Myocyte (in vitro differentiated cells): ENCODE measurements at regions not wholly inside any gene's neighbourhood (a gene's known extent, or its start where the extent isn't known, plus 50 kb on each side); places are given as distances from the start of the nearest gene placed in this dataset.
"Not testable (repeated sequence)": the region's sequence is repeated elsewhere in the genome, so short reads cannot be mapped to it uniquely, and the experiment has no call there.

Experiments used
- DNase-seq: peaks from one replicate; pipeline ENCODE4 v3.0.0-alpha.2; 2012; ENCODE audit warnings: low read depth

DNA sequence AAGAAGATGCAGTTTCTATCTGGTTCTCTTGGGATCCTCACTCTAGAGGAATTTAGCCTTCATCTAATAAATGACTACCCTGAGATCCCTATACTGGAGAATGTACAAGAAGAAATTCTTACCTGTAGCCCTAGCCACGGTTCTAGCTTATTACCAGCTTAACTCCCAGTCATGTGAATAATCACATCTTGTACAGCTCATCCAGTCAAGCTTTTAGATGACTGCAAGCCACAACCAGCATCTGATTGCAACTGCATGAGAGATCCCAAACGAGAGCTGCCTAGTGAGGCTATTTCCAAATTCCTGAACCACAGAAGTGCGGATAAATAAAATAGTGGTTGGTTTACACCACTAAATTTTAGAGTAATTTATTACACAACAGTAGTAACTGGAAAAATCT, 196.0 kb upstream of the CPHXL start:
- DNase-seq: no peak

DNA sequence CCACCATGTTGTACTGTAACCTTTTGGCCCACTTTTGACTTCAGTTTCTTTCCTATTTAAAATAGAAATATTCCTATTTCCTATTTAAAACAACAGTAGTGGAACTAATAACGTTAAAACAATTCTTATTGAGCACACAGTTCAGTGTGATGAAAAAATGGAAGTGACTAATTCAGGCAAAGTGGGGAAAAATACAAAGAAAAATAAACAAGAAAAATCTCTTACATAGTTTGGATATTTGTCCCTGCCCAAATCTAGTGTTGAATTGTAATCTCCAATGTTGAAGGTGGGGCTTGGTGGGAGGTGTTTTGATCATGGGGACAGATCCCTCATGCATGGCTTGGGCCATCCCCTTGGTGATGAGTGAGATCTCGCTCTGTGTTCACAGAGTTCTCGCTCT, 198.1 kb upstream of the CPHXL start:
- DNase-seq: no peak

DNA sequence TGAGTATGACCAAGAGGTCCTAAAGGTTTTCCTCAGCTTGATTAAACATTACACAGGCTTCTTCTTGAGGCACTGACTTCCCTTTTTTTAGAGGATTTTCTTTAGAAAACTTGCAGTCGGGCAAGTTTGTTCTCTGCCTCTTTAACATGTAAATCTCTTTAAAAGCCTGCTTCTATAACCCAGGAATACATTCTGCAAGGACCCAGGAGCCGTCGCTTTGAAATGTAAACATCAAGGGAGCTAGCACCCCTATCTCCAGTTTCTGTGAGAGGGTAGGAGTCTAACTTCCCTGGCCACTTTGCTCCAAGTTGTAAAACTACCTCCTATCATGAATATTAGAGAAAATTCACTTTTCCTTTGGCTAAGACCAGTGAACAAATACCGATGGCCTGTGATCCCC, 201.5 kb upstream of the CPHXL start:
- DNase-seq: no peak

DNA sequence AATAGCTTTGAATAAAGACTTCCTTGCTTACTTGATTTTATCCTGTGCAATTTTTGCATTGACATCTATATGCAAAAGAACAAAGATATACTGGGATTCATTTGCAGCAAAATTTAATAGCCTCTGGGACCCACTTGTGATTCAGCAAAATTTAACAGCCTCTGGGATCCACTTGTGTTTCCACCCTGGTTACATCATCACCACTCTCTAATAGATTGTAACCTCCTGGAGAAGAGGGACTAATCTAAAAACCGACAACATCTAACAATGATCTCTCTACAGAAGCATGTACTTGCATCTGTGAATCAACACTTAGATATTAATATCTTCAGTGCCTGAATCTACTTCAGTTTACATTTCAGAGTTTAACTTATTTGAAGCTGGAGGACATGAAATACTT, 202.0 kb upstream of the CPHXL start:
- DNase-seq: peak; percentile 15

DNA sequence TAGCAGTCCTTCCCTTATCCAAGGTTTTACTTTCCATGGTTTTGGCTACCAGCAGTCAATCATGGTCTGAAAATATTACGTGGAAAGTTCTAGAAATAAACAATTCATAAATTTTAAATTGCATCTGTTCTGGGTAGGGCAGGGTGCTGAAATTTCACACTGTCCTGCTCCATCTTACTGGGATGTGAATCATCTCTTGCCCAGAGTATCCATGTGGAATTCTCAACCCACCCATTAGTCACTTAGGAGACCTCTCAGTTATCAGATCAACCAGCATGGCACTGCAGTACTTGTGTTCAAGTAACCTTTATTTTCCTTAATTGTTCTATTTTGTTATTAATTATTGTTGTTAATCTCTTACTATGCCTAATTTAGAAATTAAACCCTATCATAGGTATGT, 202.8 kb upstream of the CPHXL start:
- peak; percentile 36 for DNase-seq

DNA sequence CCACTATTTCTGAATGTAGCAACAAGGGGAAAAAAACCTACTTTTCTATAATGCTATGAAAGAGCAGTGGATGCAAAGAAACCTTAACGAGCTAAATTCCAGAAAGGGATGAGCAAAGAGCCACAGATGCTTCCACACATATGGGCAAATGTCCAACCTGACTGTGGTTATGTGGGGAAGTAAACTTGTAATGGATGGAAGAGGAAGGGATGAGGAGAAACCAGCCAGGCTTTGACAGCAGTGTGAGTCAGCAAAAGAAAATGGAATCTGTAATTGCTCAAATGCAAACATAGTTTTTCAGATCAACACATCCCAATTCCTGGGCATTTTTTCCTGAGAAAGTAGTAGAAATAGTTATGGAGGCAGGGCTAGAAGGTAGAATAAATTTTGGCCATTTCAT, 204.8 kb upstream of the CPHXL start:
- DNase-seq: peak; percentile 79

DNA sequence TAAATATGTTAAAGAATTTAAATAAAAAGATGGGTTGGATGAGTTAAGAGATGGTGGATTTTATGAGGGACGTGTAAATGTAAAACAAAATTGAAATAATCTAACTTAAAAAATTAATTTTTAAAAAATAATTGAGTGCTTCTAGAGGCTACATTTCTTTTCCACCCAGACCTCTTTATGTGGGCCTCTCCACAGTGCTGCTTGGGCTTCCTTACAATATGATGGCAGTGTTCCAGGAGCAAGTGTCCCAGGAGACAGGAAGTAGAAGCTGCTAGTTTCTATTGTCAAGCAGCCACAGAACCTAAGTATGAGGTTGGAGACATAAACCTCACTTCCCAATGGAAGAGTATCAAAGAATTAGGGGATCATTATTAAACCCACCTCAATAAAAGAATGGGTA, 205.7 kb upstream of the CPHXL start:
- no peak for DNase-seq

DNA sequence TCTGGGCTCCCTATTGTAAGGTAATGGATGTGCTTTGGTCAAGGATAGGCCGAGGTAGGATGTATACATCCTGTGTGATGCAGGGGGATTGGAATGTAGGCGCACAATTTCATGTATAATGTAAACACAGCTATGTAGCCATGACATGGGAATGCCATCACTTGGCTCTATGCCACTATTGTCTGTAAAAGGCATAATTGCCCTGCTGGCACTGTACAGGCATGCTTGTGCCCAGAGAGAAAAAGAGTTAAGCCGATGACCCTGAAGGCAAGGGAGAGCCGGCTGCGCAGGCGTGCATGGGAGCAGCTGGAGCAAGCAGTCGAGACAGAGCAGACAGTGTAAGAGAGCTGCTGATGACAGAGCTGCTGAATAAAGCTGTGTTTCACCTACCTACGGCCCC, 212.5 kb upstream of the CPHXL start:
- DNase-seq: no peak

DNA sequence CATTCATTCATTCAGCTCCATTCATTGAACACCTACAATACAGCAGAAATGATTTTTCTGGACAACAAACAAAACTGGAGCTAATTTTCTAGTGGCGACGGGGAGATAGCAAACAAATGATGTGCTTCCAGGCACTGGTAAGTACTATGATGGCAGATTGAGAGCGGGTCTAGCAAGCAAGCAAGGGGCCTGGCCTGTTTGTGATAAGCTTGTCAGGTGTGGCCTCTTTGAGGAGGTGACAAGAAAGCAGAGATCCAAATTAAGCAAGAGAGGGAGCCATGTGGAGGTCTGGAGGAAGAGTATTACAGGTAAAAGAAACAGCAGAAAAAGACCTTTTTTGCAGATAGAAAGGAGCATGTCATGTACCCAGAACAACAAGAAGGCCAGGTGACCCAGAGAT, 216.1 kb upstream of the CPHXL start:
- DNase-seq: no peak

DNA sequence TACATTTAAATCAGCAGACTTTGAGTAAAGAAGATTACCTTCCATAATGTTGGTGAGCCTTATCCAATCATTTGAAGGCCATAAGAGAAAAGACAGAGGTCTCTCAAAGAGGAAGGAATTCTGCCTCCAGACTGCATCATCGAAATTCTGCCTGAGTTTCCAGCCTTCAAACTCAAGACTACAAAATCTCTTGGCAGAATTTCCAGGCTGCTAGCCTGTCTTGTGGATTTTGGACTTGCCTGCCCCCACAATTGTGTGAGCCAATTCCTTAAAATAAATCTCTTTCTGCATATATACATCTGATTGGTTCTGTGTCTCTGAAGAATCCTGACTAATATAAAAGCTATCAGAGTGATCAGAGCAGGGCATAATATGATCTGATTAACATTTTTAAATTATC, 216.6 kb upstream of the CPHXL start:
- DNase-seq: no peak

DNA sequence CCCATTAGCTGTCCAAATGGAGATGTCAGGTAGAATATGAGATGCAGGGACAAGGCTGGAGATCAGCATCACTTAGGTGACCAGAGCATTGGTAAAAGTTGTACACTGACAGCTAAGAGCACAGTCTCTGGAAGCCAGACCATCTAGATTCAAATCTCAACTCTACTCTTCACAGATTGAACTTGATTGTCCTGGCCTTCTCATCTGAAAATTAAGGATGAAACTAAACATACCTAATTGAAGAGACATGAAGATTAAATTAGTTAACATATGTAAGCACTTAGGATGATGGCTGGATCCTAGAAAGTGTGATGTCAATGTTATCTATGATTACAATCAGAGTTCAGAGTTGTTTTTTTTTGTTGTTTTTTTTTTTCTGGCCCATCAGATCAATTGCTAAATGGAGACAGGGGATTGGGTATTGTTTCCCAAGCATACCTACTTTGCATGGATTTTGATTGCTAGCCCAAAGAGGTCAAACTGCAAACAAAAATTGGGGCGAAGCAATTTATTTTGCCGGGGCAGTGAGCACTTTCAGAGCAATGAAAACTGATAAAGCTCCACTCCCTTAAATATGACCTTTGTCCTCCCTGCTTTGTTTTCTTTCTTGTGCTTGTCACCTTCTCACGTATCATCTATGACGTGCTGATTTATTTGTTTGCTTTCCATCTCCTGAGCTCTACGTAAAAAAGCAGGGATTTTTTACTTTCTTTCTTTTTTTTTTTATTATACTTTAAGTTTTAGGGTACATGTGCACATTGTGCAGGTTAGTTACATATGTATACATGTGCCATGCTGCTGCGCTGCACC, 217.6 kb upstream of the CPHXL start:
- no peak for DNase-seq

DNA sequence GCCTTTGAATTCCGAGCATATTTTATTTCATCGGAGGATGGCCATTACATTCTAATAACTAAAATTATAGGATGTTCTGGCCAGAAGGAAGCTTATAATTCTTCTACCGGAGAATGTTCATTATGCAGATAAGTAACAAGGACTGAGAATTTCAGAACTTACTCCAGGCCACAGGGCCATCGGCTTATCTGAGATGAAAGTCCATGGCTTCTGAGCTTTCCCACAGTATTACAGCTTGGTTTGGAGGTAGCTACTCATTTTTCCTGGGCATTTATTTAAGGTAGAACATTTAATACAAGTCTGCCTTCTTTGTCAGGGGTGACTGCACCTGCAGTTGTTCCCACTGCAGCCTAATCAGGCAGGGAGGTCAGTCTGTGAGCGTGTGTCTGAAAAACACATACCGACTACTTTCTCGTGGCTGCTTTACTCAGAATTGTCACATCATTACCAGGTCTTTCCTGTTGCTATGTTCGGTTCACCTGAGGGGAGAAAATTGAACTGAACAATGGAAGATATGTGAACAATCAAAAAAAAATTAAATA, 219.7 kb upstream of the CPHXL start:
- no peak for DNase-seq

DNA sequence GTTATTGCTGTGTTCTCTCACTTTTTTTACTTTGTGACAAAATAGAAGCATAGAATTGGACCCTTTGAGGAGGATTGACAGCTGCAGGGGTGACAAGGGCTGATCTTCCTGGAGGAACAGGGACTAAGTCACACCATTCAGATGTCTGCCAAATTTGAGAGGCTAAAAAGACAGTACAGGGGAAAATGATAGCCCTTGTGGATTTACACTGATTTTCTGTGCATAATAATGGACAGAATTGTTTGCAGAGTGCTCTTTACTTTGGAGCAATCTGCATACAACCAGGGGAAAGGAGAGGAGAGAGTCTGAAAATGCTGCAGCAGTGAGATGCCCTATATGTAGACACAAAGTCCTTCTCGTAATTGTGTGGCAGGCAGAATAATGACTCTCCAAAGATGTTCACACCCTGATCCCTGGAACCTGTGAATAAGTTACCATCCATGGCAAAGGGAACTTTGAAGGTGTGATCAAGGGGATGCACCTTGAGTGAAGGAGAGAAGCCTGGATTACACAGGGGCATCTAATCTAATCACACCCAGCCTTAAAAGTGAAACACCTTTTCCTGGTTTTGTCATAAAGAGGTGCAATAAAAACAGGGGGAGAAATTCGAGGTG, 221.4 kb upstream of the CPHXL start:
- no peak for DNase-seq

DNA sequence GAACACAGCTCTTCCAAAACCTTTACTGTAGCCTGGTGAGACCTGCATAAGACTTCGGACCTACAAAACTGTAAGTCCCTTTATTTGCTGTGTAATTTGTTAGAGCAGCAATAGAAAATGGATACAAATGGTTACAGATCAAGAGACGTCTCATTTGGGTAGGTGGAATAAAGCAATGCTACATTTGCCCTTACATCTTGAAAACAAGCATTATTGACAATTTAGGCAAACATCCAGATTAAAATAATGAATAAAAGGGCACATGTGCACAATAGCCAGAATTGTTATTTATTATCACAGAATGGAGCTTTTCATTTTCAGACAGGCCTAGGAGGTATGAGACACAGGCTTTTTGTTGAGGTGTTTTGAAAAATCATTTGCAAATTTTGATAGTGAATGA, 222.2 kb upstream of the CPHXL start:
- no peak for DNase-seq

DNA sequence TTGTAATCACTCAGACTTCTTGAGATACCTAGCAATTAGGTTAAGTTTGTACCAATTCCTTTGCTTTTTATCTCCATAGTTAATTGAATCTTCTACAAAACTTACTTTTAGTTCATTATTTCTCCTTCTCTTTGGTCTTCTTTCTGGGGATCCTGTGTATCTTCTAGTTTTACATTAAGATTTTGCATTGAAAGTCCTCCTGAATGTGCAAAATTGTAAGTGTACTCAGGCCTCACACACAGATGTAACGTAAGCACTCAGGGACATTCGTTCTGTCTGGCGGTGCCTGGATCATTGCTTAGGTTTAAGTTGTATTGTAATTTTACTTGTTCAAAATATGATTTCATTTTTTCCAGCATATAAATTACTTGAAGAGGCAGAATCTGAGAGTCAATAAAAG, 222.6 kb upstream of the CPHXL start:
- no peak for DNase-seq

DNA sequence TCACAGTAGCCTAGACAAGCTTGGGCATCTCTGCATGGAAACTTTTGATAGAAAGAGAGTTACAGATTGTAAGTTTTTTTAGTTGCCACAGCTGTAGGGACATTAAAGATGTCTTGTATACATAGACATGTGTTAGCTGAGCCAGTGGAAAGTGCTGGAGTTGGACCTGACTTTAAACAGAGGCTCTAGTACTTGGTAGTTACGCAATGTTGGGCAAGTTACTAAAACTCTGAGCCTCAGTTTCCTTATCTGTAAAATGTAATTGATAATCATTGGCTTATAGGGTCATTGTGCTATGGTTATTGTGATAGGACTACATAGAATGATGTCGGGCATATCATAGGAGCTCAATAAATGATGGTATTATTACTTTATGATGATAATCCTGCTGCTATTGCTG, 225.8 kb upstream of the CPHXL start:
- no peak for DNase-seq

DNA sequence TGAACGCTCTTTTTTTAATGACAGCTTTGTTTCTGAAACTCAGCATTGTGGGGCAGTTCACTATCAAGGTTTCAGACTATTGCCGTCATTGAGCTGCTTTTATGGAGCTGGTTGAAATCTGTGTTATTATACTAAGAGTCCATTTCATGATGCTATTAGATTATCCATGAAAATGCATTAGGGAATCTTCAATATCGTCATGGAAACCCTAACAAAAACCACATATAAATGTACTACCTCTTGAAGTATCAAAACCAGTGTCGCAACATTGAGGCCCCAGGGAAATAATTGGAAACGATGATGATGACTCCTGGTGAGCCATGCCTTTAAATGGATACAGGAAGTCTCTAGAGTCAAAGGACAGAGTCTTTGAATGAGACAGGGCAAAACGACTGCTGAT, 231.6 kb upstream of the CPHXL start:
- DNase-seq: no peak

DNA sequence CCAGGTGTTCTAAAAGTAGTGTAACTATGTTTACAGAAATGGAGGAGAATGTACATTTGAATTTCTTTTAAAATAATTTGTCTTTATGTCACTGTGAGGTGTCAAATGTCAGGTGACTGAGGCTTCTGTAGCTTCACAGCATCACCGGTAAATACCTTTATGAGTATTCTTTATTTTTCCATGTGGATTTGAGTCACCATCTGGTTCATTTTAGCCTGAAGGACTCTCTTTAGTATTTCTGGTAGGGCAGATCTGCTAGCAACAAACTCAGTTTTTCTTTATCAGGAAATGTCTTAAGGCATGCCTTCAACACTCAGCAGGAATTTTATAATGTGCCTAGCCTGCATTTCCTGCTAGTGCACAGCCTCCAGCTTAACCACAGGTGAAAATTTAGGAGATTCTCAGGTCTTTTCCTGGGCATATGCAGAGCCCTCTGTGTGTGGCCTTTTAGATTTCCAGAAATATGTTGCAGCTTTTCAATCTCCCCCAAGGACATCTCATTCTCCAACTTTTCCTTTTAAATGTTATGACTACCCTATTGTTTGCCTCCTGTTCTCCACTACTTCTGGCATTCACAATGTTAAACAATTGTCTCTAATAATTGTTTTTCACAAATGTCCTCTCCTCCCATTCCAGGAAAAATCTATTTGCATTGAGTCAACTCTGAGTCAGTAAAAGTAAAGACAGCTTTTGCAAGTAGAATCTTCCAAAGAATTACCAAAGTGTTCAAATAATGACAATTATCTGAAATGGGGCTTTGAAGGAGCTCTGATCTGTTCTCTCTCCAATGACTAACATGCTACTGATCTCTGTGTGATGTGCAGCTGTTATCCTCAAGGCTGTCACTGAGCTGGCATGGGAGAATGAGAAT, 239.4 kb upstream of the CPHXL start:
- DNase-seq: peak; percentile 35

DNA sequence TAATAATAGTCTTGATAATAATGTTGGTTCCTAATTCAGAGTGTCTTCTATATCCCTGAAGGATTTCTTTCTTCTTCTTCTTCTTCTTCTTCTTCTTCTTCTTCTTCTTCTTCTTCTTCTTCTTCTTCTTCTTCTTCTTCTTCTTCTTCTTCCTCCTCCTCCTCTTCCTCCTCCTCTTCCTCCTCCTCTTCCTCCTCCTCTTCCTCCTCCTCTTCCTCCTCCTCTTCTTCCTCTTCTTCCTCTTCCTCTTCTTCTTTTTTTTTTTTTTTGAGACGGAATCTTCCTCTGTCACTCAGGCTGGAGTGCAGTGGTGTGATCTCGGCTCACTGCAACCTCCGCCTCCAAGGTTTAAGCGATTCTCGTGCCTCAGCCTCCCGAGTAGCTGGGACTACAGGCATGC, 242.8 kb upstream of the CPHXL start:
- DNase-seq: not testable (repeated sequence)

DNA sequence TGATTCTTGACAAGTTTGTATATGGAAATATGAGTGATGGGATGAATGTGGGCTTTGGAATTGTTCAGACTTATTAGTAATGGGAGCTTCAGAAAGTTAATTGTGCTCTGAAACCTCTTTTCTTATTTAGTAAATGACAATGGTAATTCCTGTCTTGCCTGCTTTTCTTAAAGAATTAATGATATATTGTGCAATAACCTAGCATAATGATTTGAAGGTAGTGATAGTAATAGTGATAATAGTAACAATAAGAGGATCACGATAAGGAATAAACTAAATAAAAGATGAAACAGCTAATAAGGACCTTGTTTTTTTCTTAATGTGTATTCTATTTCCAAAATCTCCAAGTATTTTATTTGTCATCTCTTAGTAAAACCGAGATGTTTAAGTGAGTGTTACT, 245.0 kb upstream of the CPHXL start:
- DNase-seq: no peak

DNA sequence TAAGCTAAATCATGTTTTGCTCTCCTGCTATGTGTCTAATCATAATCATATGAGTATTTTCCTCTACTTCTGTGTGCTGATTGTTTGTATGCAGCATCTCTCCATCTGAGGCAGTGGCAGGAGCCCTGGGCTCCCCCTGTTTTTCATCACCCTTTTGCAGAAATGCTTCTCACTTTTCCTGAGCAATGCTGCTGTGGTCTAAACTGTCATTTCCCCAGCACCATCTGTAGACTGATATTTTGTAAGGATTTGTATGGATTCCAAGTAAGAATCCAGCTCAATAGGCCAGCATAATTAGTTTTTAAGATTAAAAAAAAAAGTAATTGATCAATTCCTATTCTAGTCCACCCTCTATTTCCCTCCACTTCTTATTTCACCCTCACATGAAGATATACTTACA, 257.0 kb upstream of the CPHXL start:
- DNase-seq: no peak

DNA sequence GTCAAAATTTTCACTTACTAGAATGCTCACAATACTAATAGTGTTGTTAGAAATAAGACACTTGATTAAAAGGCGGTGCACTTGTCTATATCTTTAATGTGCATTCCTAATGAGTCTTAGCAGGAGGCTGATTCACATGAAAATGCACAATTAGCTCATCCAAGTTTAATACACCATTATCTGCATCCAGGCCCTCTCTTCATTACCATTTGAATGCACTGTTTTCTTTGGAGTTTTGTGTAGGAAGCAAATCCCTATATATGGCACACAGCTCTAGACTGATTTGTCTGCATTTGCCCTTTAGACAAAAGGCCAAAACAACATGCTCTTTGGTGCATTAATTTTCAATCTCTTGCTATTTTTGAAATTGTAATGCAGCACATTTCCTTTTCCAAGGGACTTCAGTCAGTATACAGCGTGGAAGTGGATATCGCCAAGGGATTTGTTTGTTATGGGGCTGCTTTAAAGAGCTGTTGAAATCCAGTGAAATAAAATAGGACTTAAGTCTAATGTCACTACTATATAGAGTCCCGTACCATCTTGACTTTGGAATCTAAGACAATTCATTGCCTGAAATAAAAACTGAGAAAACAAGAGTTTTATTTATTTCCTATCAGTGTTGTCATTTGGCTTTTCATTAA, 257.6 kb upstream of the CPHXL start:
- DNase-seq: no peak
